HG03521 (cell line): ENCODE measurements at regions not wholly inside any gene's neighbourhood (a gene's known extent, or its start where the extent isn't known, plus 50 kb on each side); places are given as distances from the start of the nearest gene placed in this dataset.

Experiments used
- ATAC-seq: cut with Tn5 transposase; IDR thresholded peaks from one replicate; pipeline ENCODE4 v1.9.1; 2021; ENCODE audit warnings: mild to moderate bottlenecking, moderate library complexity; ENCODE audit not compliant: unreplicated experiment

- ATAC-seq: no peak
Measured at GRCh38 chr1:208879022-208879421, 634.8 kb upstream of the PLXNA2 start.

DNA sequence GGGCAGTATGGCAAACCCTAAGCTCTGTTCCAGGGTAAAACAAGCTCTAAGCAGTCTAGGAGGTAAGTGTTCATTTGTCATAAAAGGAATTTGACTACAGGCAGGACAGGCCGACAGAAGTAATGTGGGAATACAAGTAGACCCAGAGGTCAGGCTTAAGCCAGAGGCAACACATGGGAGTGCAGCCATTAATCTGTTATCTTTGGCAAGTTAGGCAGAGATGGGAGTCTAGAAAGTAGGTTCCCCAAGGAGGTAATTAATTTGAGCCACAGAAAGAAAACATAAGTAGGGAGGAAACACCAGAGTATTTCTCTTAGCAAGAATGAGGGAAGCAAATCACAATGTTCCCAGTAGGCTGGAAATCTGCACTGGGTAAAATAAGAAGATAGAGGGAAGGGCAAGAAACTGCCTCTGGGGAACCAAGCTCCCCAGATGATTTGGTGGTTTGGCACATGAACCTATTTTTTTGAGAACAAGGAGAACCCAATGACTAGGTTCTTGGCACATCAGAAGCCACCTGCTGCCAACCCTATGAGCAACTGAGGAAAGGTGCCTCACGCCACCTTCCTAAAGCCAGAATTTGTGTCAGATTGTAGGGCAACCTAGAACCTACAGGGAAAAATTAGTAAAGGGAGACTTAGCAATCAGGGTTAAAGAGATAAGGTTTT, 636.4 kb upstream of the PLXNA2 start:
- no peak for ATAC-seq

- no peak for ATAC-seq
Measured at GRCh38 chr1:208885060-208885459, 640.9 kb upstream of the PLXNA2 start.

GRCh38 chr1:208885650-208886049, 641.5 kb upstream of the PLXNA2 start:
- ATAC-seq: no peak

- ATAC-seq: no peak
Measured at GRCh38 chr1:208888376-208888775, 644.2 kb upstream of the PLXNA2 start.

DNA sequence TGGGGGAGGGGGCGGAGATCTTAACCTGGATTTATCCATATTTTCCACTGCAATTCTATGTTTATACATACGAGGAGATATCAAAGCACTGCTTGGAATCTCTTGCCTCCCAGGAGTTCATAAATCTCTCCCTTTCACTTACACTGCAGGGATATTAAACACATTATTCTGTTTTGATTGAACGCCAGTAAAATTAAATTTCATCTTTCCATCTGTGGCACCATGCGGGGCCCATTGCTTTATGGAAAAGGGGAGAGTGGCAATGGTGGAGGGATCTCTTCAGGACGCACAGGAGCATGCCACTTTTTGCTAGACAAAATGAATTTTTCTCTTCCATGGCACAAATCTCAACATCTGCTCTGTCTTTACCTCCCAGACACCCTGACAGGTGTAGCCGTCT, 648.0 kb upstream of the PLXNA2 start:
- ATAC-seq: no peak

- ATAC-seq: no peak
Measured at GRCh38 chr1:208893251-208893650, 649.1 kb upstream of the PLXNA2 start.

GRCh38 chr1:208895181-208895580, 651.0 kb upstream of the PLXNA2 start:
- no peak for ATAC-seq

- no peak for ATAC-seq
Measured at GRCh38 chr1:208895820-208896219, 651.6 kb upstream of the PLXNA2 start.

- ATAC-seq: no peak
Measured at GRCh38 chr1:208896768-208897167, 652.6 kb upstream of the PLXNA2 start.

GRCh38 chr1:208899438-208899837, 655.3 kb upstream of the PLXNA2 start:
- no peak for ATAC-seq

DNA sequence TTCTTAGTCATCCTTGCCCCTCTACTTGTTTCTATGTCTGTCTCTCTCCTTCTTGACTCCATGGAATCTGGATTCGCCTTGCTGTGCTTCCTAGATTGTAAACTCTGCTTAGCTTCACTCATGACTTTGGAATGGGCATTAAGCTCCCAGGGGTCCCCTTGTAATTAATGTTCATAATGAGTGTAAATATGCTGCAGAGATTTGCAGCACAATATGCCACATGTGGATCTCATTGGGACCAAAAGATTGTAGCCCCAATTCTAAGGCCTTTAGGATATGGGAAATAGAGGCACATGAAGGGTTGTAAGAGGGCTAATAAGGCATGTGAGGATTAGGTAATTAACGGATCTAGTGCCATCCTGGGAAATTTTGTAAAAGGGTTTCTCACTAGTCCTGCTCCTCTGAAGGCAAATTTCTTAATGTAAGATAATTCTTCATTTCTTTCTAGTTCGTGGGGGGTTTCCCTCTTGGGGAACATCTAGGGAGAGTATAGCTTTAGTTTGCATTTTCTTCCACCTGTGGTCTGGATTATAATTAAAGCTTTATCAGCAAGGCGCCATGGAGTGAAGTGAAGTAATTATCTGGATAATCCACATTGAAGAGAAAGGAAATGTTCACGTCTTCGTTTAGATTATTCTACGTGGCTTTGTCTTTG, 659.2 kb upstream of the PLXNA2 start:
- no peak for ATAC-seq

DNA sequence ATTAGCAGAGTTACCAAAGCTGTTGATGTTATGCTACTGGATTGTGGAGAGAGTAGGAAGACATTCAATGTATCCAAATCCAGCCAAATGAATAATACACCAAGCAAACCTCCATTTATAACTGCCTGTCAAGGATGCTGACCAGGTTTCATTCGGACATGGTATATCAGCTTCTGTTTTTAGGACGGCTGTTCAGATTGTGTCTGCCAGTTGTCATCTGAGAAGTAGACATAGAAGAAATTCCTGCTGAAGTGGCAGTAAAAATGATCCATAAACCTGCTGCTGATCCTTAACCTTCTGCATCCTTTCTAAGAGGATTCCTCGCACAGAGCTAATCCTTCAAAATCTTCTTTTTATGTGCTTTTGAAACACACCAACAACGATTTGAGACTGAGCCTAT, 663.6 kb upstream of the PLXNA2 start:
- no peak for ATAC-seq

- ATAC-seq: no peak
Measured at GRCh38 chr1:208909011-208909984, 665.1 kb upstream of the PLXNA2 start.

- ATAC-seq: no peak
Measured at GRCh38 chr1:208910161-208910560, 666.0 kb upstream of the PLXNA2 start.

GRCh38 chr1:208917281-208917680, 666.2 kb upstream of the CAMK1G start:
- no peak for ATAC-seq

DNA sequence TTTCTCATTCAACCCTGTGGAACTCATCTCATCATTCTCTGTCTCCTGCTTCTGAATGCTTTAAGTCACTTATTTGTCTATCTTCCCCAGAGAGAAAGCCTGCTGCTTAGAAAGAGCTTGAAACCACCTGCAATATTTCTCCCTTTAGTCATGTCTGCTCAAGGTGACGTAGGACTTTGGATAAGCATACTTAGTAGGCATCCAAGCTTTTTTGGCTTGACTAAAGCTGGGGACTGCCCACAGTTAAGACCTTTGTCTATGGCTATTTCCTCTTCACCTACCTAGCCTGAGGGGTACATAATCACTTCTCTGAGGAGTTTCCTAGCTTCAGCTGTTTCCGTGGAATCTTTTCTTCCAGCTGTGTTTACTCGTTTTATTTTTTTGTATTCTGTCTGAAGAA, 665.8 kb upstream of the CAMK1G start:
- no peak for ATAC-seq

DNA sequence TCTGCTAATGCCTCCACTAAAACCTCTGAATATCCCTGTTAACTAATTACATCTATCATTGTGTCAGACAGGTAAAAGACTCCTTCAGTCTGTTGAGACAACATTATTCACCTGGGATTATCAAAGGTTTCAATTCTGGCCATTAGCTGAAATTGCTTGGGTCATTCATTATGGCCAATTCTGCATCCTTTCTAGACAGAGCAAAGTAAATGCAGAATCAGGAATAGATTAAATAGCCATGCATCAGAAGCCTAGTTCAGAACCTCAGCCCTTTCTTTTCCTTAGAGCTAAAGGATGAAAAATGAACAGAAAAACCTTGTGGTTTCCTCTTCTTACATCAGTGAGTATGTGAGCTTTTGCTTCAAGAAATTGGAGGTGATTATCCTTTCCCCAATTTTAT, 665.4 kb upstream of the CAMK1G start:
- no peak for ATAC-seq

GRCh38 chr1:208919371-208919770, 664.1 kb upstream of the CAMK1G start:
- no peak for ATAC-seq

- no peak for ATAC-seq
Measured at GRCh38 chr1:208921259-208921658, 662.3 kb upstream of the CAMK1G start.

GRCh38 chr1:208923456-208923855, 660.1 kb upstream of the CAMK1G start:
- no peak for ATAC-seq
